HG03460 (cell line): ENCODE measurements at regions not wholly inside any gene's neighbourhood (a gene's known extent, or its start where the extent isn't known, plus 50 kb on each side); places are given as distances from the start of the nearest gene placed in this dataset.
"Not testable (repeated sequence)": the region's sequence is repeated elsewhere in the genome, so short reads cannot be mapped to it uniquely, and the experiment has no call there.

ENCODE experiments used
- ATAC-seq: cut with Tn5 transposase; IDR thresholded peaks from one replicate; pipeline ENCODE4 v1.9.1; 2021; ENCODE audit not compliant: unreplicated experiment

- ATAC-seq = no peak
These were observed 181.8 kb upstream of the ADGRL4 start for GRCh38 chr1:79188337-79188736.

GRCh38 chr1:79186260-79186659 lies 179.7 kb upstream of the ADGRL4 start:
- no peak for ATAC-seq

- ATAC-seq = no peak
These were observed 171.3 kb upstream of the ADGRL4 start for GRCh38 chr1:79177844-79178243.

GRCh38 chr1:79161077-79161476 lies 154.5 kb upstream of the ADGRL4 start:
- ATAC-seq = no peak

GRCh38 chr1:79155991-79156390 lies 149.5 kb upstream of the ADGRL4 start:
- ATAC-seq = no peak

GRCh38 chr1:79151006-79151796 lies 144.7 kb upstream of the ADGRL4 start:
- no peak for ATAC-seq

GRCh38 chr1:79150576-79150975 lies 144.0 kb upstream of the ADGRL4 start:
- no peak for ATAC-seq

- ATAC-seq = not testable (repeated sequence)
These were observed 131.7 kb upstream of the ADGRL4 start for GRCh38 chr1:79138227-79138626.

- no peak for ATAC-seq
These were observed 127.3 kb upstream of the ADGRL4 start for GRCh38 chr1:79133774-79134364.

GRCh38 chr1:79131626-79132025 lies 125.1 kb upstream of the ADGRL4 start:
- ATAC-seq = no peak

- no peak for ATAC-seq
These were observed 123.4 kb upstream of the ADGRL4 start for GRCh38 chr1:79129914-79130313.

- no peak for ATAC-seq
These were observed 122.2 kb upstream of the ADGRL4 start for GRCh38 chr1:79128722-79129121.

- no peak for ATAC-seq
These were observed 118.2 kb upstream of the ADGRL4 start for GRCh38 chr1:79124756-79125155.

- ATAC-seq = no peak
These were observed 116.0 kb upstream of the ADGRL4 start for GRCh38 chr1:79122521-79122920.

- no peak for ATAC-seq
These were observed 110.8 kb upstream of the ADGRL4 start for GRCh38 chr1:79117376-79117775.

- ATAC-seq = no peak
These were observed 107.3 kb upstream of the ADGRL4 start for GRCh38 chr1:79113836-79114235.

GRCh38 chr1:79110749-79111148 lies 104.2 kb upstream of the ADGRL4 start:
- ATAC-seq = no peak

GRCh38 chr1:79109445-79109844 lies 102.9 kb upstream of the ADGRL4 start:
- no peak for ATAC-seq

GRCh38 chr1:79105500-79105899 lies 99.0 kb upstream of the ADGRL4 start:
- no peak for ATAC-seq

GRCh38 chr1:79104617-79105016 lies 98.1 kb upstream of the ADGRL4 start:
- ATAC-seq = no peak

- no peak for ATAC-seq
These were observed 93.9 kb upstream of the ADGRL4 start for GRCh38 chr1:79100385-79100784.

- no peak for ATAC-seq
These were observed 84.5 kb upstream of the ADGRL4 start for GRCh38 chr1:79090985-79091384.

GRCh38 chr1:79089946-79090345 lies 83.4 kb upstream of the ADGRL4 start:
- ATAC-seq = no peak
